ENCODE measurements at regions not wholly inside any gene's neighbourhood (a gene's known extent, or its start where the extent isn't known, plus 50 kb on each side); places are given as distances from the start of the nearest gene placed in this dataset.

GRCh38 chr12:4223273-4223845 lies 50.2 kb upstream of the CCND2 start:
- no peak for DNase-seq

- DNase-seq: no peak
These were observed 52.3 kb upstream of the CCND2 start for GRCh38 chr12:4221258-4221620.

- no peak for DNase-seq
These were observed 52.9 kb upstream of the CCND2 start for GRCh38 chr12:4220536-4221257.

- DNase-seq: no peak
These were observed 56.5 kb upstream of the CCND2 start for GRCh38 chr12:4217091-4217490.

- no peak for DNase-seq
These were observed 57.2 kb upstream of the CCND2 start for GRCh38 chr12:4216187-4216927.

- DNase-seq: no peak
These were observed 58.1 kb upstream of the CCND2 start for GRCh38 chr12:4215229-4216186.

GRCh38 chr12:4214877-4215228 lies 58.7 kb upstream of the CCND2 start:
- DNase-seq: no peak

GRCh38 chr12:4213471-4213870 lies 60.1 kb upstream of the CCND2 start:
- DNase-seq: no peak

GRCh38 chr12:4212845-4213244 lies 60.7 kb upstream of the CCND2 start:
- no peak for DNase-seq

- DNase-seq: no peak
These were observed 62.2 kb upstream of the CCND2 start for GRCh38 chr12:4211372-4211771.

GRCh38 chr12:4210183-4210582 lies 63.4 kb upstream of the CCND2 start:
- no peak for DNase-seq

GRCh38 chr12:4206470-4206869 lies 67.1 kb upstream of the CCND2 start:
- DNase-seq: no peak

GRCh38 chr12:4203772-4204376 lies 69.7 kb upstream of the CCND2 start:
- DNase-seq: no peak

- DNase-seq: no peak
These were observed 70.6 kb upstream of the CCND2 start for GRCh38 chr12:4202918-4203317.

GRCh38 chr12:4202487-4202886 lies 71.1 kb upstream of the CCND2 start:
- DNase-seq: no peak

- DNase-seq: no peak
These were observed 72.0 kb upstream of the CCND2 start for GRCh38 chr12:4201333-4202100.

GRCh38 chr12:4197922-4198763 lies 75.4 kb upstream of the CCND2 start:
- DNase-seq: no peak

GRCh38 chr12:4196805-4197420 lies 76.6 kb upstream of the CCND2 start:
- no peak for DNase-seq

GRCh38 chr12:4194668-4195067 lies 78.9 kb upstream of the CCND2 start:
- DNase-seq: no peak

GRCh38 chr12:4193821-4194220 lies 79.7 kb upstream of the CCND2 start:
- DNase-seq: no peak

GRCh38 chr12:4191642-4192041 lies 81.9 kb upstream of the CCND2 start:
- DNase-seq: no peak
